ENCODE measurements at regions not wholly inside any gene's neighbourhood (a gene's known extent, or its start where the extent isn't known, plus 50 kb on each side); places are given as distances from the start of the nearest gene placed in this dataset.
"Not testable (repeated sequence)": the region's sequence is repeated elsewhere in the genome, so short reads cannot be mapped to it uniquely, and the experiment has no call there.

GRCh38 chr16:21404699-21405098 lies 126.6 kb upstream of the CRYM start:
- not testable (repeated sequence) for TF ChIP-seq POLR2A, CTCF (IDR thresholded peaks at IDR 0.05)
